GM06990 (cell line): ENCODE measurements at regions not wholly inside any gene's neighbourhood (a gene's known extent, or its start where the extent isn't known, plus 50 kb on each side); places are given as distances from the start of the nearest gene placed in this dataset.

Source experiments
- DNase-seq: peaks from one replicate; pipeline ENCODE4 v3.0.0-alpha.2; 2011; ENCODE audit not compliant: insufficient read length; ENCODE audit errors: extremely low read depth
- H3K27me3 ChIP-seq: replicated peaks from 2 replicates; pipeline ENCODE4 v1.6.0; 2011; ENCODE audit warnings: low read length; ENCODE audit not compliant: control insufficient read depth, insufficient read depth
- H3K36me3 ChIP-seq: 2 replicates; pipeline ENCODE4 v1.5.1; 2011; ENCODE audit warnings: low read length; ENCODE audit not compliant: control insufficient read depth, insufficient read depth
- H3K4me3 ChIP-seq: replicated peaks from 2 replicates; pipeline ENCODE4 v1.5.1; 2011; ENCODE audit warnings: low read depth, mild to moderate bottlenecking, control low read depth, low read length
- TF ChIP-seq, protein P1 (sequence below): IDR thresholded peaks from 2 replicates; pipeline ENCODE4 v1.5.1; 2011; ENCODE audit warnings: low read length, control low read depth, mild to moderate bottlenecking, inconsistent platforms; ENCODE audit not compliant: insufficient read depth, poor library complexity, severe bottlenecking

DNA sequence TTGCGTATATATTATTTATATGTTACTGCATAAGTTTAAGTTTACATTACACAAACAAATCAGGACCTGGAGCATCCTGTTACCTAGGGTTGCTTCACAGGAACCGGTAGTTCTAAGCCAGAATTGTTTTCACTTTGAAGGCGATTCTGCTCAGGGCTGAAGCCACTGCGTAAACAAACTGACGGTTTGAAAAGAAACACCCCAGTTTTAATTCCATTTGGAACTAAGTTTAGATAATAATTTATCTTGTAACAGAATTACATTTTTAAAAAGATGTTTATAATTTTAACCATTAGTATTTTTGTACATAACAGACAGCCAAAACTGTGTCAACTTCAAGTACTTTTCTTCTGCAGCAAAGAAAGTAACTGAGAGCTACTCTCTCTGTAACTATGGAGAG is 282.1 kb upstream of the LYPLAL1 start:
- no peaks in the 10 kb centered on the region for H3K36me3 ChIP-seq
- no peak overlapping the region for H3K4me3 ChIP-seq
- TF ChIP-seq, protein P1, sequence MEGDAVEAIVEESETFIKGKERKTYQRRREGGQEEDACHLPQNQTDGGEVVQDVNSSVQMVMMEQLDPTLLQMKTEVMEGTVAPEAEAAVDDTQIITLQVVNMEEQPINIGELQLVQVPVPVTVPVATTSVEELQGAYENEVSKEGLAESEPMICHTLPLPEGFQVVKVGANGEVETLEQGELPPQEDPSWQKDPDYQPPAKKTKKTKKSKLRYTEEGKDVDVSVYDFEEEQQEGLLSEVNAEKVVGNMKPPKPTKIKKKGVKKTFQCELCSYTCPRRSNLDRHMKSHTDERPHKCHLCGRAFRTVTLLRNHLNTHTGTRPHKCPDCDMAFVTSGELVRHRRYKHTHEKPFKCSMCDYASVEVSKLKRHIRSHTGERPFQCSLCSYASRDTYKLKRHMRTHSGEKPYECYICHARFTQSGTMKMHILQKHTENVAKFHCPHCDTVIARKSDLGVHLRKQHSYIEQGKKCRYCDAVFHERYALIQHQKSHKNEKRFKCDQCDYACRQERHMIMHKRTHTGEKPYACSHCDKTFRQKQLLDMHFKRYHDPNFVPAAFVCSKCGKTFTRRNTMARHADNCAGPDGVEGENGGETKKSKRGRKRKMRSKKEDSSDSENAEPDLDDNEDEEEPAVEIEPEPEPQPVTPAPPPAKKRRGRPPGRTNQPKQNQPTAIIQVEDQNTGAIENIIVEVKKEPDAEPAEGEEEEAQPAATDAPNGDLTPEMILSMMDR = no peak
- no peaks in the 10 kb centered on the region for H3K27me3 ChIP-seq
- no peak for DNase-seq

DNA sequence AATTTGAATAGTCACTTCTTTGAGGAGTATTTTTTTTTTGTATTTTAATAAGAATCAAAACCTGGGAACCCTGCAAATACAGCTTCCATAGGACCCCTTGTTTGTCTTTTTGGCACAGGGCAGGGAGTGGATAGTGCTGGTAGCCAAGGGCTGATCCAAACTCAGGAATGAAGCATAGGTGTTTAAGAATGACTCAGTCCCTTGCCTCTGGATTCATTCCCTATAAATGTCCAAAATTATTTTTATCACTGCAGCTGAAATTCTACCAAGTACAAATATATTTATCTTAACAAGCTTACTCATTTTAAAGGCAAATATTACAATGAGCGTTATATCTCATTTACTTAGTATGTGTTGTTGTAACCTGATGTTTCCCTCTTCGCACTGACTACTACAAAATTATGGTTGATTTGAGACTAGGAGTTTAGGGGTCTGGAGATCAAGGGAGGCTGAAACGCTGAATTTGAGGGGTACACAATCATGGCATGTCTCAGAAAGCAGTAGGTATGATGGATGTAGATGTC is 278.6 kb upstream of the LYPLAL1 start:
- no peak for DNase-seq
- TF ChIP-seq, protein P1 = no peak
- Histone ChIP-seq H3K4me3 (no peak overlapping the region), H3K27me3 (no peaks in the 10 kb centered on the region), H3K36me3 (no peaks in the 10 kb centered on the region)

DNA sequence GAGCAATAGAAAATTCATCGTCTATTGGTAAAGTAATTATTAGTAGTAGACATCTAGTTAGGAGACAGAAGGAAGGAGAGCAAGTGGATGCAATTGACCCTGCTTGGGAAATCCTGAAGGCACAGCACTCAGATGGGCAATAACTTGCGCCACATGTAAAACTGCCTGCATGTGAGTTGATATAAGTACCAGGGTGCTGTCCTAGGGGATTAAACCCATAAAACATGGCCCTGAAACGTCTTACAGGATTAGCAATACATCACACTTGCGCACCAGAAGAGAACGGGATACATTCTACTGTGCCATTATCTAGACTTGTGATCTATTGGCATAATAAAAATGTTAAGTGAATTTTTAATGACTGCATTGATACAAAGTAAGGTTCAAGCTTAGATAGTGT is 277.5 kb upstream of the LYPLAL1 start:
- H3K36me3 ChIP-seq = no peaks in the 10 kb centered on the region
- H3K27me3 ChIP-seq = no peaks in the 10 kb centered on the region
- no peak overlapping the region for H3K4me3 ChIP-seq
- TF ChIP-seq, protein P1 = no peak
- no peak for DNase-seq

- Histone ChIP-seq H3K4me3 (no peak overlapping the region), H3K36me3 (no peaks in the 10 kb centered on the region), H3K27me3 (no peaks in the 10 kb centered on the region)
- DNase-seq = no peak
- TF ChIP-seq, protein P1 = no peak
Observed at GRCh38 chr1:218898921-218899320, 274.8 kb upstream of the LYPLAL1 start.

DNA sequence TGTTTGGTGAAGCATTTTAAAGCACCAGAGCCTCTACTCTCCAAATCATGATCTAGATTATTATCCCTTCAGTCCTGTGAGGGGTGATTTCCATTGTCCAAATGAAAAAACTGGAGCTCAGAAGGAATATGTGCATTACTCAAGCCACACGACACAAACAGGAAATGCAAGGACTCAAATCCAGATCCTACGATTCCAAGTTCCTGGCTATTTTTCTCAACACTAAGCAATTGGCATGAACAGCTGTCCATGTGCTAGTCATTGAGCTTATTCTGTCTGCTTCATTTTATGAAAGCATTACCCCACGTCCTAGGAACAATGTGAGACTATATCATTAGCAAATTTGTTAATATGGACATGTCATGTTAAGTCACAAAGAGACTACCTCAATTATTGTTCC is 273.1 kb upstream of the LYPLAL1 start:
- TF ChIP-seq, protein P1 = no peak
- Histone ChIP-seq H3K4me3 (no peak overlapping the region), H3K27me3 (no peaks in the 10 kb centered on the region), H3K36me3 (no peaks in the 10 kb centered on the region)
- no peak for DNase-seq

- H3K4me3 ChIP-seq = no peak overlapping the region
- H3K27me3 ChIP-seq = no peaks in the 10 kb centered on the region
- TF ChIP-seq, protein P1 = no peak
- no peak for DNase-seq
- no peaks in the 10 kb centered on the region for H3K36me3 ChIP-seq
Observed at GRCh38 chr1:218904416-218904815, 269.3 kb upstream of the LYPLAL1 start.
